ENCODE measurements at regions not wholly inside any gene's neighbourhood (a gene's known extent, or its start where the extent isn't known, plus 50 kb on each side); places are given as distances from the start of the nearest gene placed in this dataset.

DNA sequence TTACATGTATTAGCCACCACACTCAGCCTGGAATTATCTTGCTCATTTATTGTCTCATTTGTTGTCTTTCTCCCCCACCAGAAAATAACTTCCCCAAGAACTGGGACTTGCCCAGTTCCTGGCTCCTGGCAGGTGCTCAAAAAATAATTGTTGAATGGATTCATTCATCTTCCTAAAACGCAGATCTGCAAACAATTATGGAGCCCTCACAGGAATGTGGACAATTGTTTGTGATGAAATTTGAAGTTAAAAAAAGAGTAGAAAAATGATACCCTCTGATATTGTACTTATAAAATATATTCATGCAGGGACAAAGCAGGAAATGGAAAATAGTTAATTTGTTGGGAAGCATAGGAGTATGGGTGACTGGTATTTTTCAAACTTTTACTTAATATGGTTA, 60.7 kb upstream of the MAP1LC3B2 start:
- TF ChIP-seq TAF1 (IDR thresholded peaks at IDR 0.05; ENCODE audit: borderline replicate concordance, insufficient read depth, low read length) (no peak), POLR2AphosphoS5 (IDR thresholded peaks at IDR 0.05; ENCODE audit: low read depth, low read length) (peak; percentile 35; the same call in 1 of the 2 replicates), SIN3A (IDR thresholded peaks at IDR 0.05; ENCODE audit: borderline replicate concordance, insufficient read depth, low read length) (no peak), FOXP2 (optimal IDR thresholded peaks at IDR 0.05; ENCODE audit: borderline replicate concordance, extremely low read depth, extremely low read length, insufficient read depth) (no peak)
- TF ChIP-seq, protein P1, sequence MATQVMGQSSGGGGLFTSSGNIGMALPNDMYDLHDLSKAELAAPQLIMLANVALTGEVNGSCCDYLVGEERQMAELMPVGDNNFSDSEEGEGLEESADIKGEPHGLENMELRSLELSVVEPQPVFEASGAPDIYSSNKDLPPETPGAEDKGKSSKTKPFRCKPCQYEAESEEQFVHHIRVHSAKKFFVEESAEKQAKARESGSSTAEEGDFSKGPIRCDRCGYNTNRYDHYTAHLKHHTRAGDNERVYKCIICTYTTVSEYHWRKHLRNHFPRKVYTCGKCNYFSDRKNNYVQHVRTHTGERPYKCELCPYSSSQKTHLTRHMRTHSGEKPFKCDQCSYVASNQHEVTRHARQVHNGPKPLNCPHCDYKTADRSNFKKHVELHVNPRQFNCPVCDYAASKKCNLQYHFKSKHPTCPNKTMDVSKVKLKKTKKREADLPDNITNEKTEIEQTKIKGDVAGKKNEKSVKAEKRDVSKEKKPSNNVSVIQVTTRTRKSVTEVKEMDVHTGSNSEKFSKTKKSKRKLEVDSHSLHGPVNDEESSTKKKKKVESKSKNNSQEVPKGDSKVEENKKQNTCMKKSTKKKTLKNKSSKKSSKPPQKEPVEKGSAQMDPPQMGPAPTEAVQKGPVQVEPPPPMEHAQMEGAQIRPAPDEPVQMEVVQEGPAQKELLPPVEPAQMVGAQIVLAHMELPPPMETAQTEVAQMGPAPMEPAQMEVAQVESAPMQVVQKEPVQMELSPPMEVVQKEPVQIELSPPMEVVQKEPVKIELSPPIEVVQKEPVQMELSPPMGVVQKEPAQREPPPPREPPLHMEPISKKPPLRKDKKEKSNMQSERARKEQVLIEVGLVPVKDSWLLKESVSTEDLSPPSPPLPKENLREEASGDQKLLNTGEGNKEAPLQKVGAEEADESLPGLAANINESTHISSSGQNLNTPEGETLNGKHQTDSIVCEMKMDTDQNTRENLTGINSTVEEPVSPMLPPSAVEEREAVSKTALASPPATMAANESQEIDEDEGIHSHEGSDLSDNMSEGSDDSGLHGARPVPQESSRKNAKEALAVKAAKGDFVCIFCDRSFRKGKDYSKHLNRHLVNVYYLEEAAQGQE (IDR thresholded peaks at IDR 0.05; ENCODE audit: insufficient read depth in 1 of 2, low read depth in 2 of 2, low read length in 2 of 2) = no peak

Measured in PFSK-1 (cell line).